ENCODE measurements at regions not wholly inside any gene's neighbourhood (a gene's known extent, or its start where the extent isn't known, plus 50 kb on each side); places are given as distances from the start of the nearest gene placed in this dataset.

- no peak for ATAC-seq (ENCODE audit: low read depth)
- no peaks in the 10 kb centered on the region for H3K4me1 Mint-ChIP-seq
- no peak overlapping the region for H3K4me3 Mint-ChIP-seq
- H3K27me3 Mint-ChIP-seq = no peaks in the 10 kb centered on the region
- no peak for DNase-seq
- no peaks in the 10 kb centered on the region for H3K36me3 Mint-ChIP-seq (ENCODE audit: low read depth)
- no peak overlapping the region for H3K27ac Mint-ChIP-seq
- ChIA-PET CTCF (no interaction called here), POLR2A (no interaction called here)
- H3K9me3 Mint-ChIP-seq = no peaks in the 10 kb centered on the region
- TF ChIP-seq CTCF (IDR thresholded peaks at IDR 0.05) = no peak
- intact Hi-C loops (cut with micrococcal nuclease) = no loop called here
These were observed 213.1 kb upstream of the MID1 start for GRCh38 chrX:10833299-10834169.

- Mint-ChIP-seq H3K9me3 (peaks cover 2% of the 10 kb centered on the region), H3K27ac (no peak overlapping the region), H3K36me3 (ENCODE audit: low read depth) (no peaks in the 10 kb centered on the region), H3K4me1 (no peaks in the 10 kb centered on the region), H3K27me3 (no peaks in the 10 kb centered on the region), H3K4me3 (no peak overlapping the region)
- POLR2A ChIA-PET = no interaction called here
- TF ChIP-seq CTCF (IDR thresholded peaks at IDR 0.05) = no peak
- CTCF ChIA-PET = no interaction called here
- DNase-seq (no peak), ATAC-seq (ENCODE audit: low read depth) (no peak)
- intact Hi-C loops (cut with micrococcal nuclease) = no loop called here
These were observed 221.2 kb upstream of the MID1 start for GRCh38 chrX:10841579-10841978.

- Mint-ChIP-seq H3K36me3 (ENCODE audit: low read depth) (no peaks in the 10 kb centered on the region), H3K4me1 (no peaks in the 10 kb centered on the region), H3K9me3 (peaks cover 2% of the 10 kb centered on the region), H3K4me3 (no peak overlapping the region), H3K27me3 (no peaks in the 10 kb centered on the region), H3K27ac (no peak overlapping the region)
- DNase-seq = no peak
- ChIA-PET CTCF (no interaction called here), POLR2A (no interaction called here)
- intact Hi-C loops (cut with micrococcal nuclease) = no loop called here
- no peak for TF ChIP-seq CTCF (IDR thresholded peaks at IDR 0.05)
- ATAC-seq (ENCODE audit: low read depth) = no peak
These were observed 222.3 kb upstream of the MID1 start for GRCh38 chrX:10842646-10843045.

GRCh38 chrX:10847333-10847732 is 226.9 kb upstream of the MID1 start:
- ATAC-seq (ENCODE audit: low read depth) = no peak
- ChIA-PET POLR2A (no interaction called here), CTCF (no interaction called here)
- Mint-ChIP-seq H3K9me3 (no peaks in the 10 kb centered on the region), H3K27ac (no peak overlapping the region), H3K27me3 (no peaks in the 10 kb centered on the region), H3K36me3 (ENCODE audit: low read depth) (no peaks in the 10 kb centered on the region), H3K4me1 (no peaks in the 10 kb centered on the region), H3K4me3 (no peak overlapping the region)
- TF ChIP-seq CTCF (IDR thresholded peaks at IDR 0.05) = no peak
- no peak for DNase-seq
- intact Hi-C loops (cut with micrococcal nuclease) = no loop called here

GRCh38 chrX:10851809-10852208 is 231.4 kb upstream of the MID1 start:
- POLR2A ChIA-PET = no interaction called here
- intact Hi-C loops (cut with micrococcal nuclease) = no loop called here
- H3K9me3 Mint-ChIP-seq = no peaks in the 10 kb centered on the region
- H3K36me3 Mint-ChIP-seq (ENCODE audit: low read depth) = no peaks in the 10 kb centered on the region
- no peak overlapping the region for H3K4me3 Mint-ChIP-seq
- no peak for TF ChIP-seq CTCF (IDR thresholded peaks at IDR 0.05)
- DNase-seq (no peak), ATAC-seq (ENCODE audit: low read depth) (no peak)
- CTCF ChIA-PET = no interaction called here
- no peaks in the 10 kb centered on the region for H3K4me1 Mint-ChIP-seq
- no peak overlapping the region for H3K27ac Mint-ChIP-seq
- no peaks in the 10 kb centered on the region for H3K27me3 Mint-ChIP-seq
